Stimulated activated CD4-positive, alpha-beta T cell treated with anti-CD3 and anti-CD28 coated beads, Interleukin-4, amount 100 ng/mL, for 48 hours (primary cell): ENCODE measurements at regions not wholly inside any gene's neighbourhood (a gene's known extent, or its start where the extent isn't known, plus 50 kb on each side); places are given as distances from the start of the nearest gene placed in this dataset.

Experiments
- DNase-seq, 2 donors: peaks; one replicate each; pipeline ENCODE4 v3.0.0-alpha.2; 2020; ENCODE audit warnings: low read depth in 2 of 2

DNA sequence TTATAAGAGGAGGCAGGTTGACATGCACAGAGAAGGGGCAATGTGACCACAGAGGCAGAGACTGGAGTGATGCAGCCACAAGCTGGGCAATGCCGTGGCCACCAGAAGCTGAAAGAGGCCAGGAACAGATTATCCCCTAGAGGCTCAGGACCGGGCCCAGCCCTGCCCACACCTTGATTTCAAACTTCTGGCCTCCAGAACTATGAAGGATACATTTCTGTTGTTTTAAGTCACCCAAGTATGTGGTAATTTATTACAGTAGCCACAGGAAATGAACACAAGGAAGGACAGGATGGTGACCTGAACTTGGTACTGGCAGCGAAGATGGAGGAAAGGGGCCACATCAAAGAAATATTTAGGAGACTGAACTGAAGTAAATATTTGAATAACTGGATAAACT, 66.8 kb upstream of the RIOK3 start:
- no peak for DNase-seq

DNA sequence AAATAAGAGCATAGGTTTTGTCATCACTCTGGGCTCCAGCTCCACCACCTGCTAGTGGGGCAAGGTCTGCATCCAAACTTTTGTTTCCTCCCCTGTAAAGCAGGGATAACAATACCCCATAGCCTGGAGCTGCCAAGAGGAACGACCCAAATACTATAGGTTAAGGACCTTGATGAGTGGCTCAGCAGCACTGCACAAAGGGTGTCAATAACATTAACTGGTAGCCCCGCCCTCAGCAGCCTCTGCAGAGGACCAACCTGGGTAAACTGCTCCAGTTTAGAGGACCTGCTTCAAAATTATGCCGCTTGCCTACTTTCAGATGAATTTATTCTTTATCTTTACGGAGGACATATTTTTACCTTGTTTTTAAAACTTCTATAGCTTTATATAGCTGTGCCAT, 65.8 kb upstream of the RIOK3 start:
- no peak for DNase-seq

DNA sequence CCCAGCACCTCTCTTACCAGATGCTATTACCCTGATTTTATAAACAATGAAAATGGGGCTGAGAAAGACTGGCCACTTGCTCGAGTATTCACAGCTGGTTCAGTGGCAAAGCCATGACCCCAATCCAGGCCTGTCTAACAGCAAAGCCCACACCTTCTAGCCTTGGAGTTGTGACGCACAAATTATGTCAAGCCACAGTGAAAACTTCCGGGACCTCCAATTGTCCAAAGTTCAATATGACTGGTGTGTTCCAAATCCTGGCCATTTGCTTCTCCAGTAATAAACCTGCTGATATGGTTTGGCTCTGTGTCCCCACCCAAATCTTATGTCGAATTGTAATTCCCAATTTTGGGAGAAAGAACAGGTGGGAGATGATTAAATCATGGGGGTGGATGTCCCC, 64.7 kb upstream of the RIOK3 start:
- no peak for DNase-seq

DNA sequence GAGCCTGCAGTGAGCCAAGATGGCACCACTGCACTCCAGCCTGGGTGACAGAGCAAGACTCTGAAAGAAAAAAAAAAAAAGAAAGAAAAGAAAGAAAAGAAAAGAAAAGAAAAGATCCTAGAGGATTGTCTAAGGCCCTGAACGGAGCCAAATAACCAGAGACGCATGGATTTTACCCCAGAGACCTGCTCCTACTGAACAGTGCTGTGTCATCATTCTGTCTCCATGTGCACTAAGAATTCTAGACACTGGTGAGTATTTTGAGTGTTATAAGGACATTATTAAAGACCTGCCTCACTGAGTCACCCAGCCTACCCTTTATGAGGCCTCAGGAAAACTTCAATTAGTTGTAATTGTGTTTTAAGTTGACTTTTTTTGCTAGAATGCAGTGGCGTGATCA, 61.9 kb upstream of the RIOK3 start:
- DNase-seq: no peak

DNA sequence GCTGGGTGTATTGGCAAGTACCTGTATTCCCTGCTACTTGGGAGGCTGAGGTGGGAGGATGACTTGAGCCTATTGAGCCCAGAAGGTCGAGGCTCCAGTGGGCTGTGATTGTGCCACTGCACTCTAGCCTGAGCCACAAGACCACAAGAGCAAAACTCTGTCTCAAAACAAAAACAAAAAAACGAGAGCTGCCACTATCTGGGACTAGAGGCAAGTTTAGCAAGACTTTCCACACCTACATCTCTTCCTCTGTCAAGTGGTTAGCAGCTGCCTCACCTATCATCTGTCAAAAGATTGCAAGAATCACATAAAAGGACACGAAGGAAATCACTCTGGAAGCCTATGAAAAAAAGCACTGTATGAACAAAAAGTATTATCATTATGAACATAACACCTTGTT, 55.2 kb upstream of the RIOK3 start:
- DNase-seq: no peak

DNA sequence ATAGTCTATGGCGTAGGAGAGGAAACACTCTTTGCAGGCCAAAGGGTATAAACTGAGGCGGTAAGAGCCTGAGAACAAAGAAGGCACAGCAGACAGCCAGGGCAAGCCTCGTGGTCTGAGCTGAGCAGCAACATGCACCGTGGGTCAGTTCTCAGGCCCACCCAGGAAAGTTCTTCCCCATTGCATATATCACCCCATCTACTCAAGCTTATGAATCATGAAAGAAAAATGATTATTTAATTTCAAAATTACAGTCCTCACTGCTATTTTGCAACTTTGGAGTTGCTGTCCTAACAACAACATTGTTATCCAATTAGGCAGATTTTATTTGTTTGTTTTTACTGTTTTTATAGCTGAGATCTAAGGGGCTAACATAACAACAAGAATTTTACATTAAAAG, 54.7 kb upstream of the RIOK3 start:
- no peak for DNase-seq

DNA sequence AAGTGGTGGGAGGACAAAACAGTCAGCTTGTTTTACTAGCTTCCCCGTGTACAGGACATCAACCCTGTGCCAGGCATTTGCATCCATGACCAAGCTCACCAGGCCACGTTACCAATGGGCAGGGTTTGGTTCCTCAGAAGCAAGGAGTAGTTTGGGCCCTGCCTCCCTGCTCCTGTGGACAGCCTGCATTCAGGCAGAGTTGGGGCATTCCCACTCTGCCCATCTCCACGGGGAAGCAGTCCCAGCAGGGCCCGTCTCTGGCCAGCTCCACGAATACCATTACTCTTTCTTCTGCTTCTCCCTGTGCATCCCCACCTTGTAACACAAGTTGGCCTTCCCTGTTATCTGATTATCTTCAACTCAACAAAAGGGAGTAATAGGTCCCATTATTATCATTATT, 54.0 kb upstream of the RIOK3 start:
- no peak for DNase-seq

DNA sequence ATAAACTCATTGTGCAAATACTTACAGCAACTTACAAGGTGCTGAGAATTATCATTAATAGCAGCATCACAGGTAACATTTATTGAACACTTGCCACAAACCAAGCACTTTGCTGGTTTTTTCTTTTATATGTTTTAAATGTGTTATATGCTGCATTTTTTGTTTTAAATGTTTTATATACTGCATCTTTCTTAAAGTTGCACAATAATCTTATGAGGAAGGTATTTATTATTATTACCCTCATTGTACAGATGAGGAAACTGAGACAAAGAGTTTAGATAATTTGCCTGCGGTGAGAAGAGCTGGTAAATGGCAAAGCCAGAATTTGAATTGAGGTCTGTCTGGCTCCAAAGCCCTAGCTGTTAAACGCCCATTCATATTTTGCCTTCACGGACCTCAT, 52.2 kb upstream of the RIOK3 start:
- DNase-seq: no peak

DNA sequence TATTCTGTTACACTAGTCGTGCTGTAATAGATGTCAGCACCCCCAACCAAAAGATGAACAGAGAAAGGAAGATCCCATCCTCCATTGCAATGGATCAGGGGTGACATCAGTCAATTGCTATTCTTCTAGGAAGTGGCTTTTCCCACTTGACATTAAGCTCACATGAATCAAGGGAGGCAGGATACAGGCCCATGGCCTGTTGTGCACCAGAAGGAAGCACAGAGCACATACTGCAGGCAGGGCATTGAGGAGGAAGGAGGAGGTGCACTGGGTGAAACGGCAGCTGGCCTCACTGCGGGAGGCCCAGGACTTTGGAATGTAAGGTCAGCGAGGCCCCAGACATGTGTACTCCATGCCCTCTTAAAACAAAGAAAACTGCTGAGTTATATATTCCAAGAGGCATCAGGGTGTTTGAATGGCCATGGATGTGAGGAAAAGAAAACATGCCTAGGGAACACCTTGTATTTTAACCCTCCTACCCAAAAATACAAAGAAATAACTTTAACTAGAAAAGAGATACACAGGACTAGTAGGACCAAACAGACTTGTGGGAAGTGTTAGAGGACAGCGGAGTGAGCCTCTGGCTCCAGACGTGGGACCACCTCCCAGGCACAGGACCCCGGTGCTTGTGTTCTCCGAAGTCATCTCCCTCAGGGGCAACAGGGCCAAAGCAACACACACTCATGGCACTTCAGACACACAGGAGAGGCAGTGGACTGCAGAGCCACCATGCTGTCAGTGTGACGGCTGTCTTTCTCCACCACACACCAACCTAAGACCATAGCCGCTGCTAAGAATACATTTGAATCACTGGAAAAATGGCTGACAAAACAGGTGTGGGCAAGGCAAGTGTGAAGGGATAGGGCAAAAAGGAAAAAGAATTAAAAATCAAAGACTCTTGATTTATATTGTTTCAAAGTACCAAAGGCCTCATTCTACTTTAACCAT, 51.4 kb upstream of the RIOK3 start:
- DNase-seq: no peak
